ENCODE measurements at regions not wholly inside any gene's neighbourhood (a gene's known extent, or its start where the extent isn't known, plus 50 kb on each side); places are given as distances from the start of the nearest gene placed in this dataset.

GRCh38 chr1:30540611-30541192 is 182.7 kb downstream of the MATN1 start:
- 0 out of 2 replicates have a peak, but pooled peaks cover 4% of the 10 kb centered on the region for H3K9me3 Mint-ChIP-seq
- no peak overlapping the region for H3K4me3 Mint-ChIP-seq
- no peaks in the 10 kb centered on the region for H3K4me1 Mint-ChIP-seq (ENCODE audit: low read depth)
- no peak for DNase-seq
- TF ChIP-seq CTCF (IDR thresholded peaks at IDR 0.05) = no peak
- no peak overlapping the region for H3K27ac Mint-ChIP-seq
- H3K27me3 Mint-ChIP-seq (ENCODE audit: insufficient read depth) = peaks cover 4% of the 10 kb centered on the region; the same call in 1 of the 2 replicates
- no peaks in the 10 kb centered on the region for H3K36me3 Mint-ChIP-seq (ENCODE audit: low read depth)

GRCh38 chr1:30539884-30540283 is 183.5 kb downstream of the MATN1 start:
- no peak for DNase-seq
- no peak for TF ChIP-seq CTCF (IDR thresholded peaks at IDR 0.05)
- Mint-ChIP-seq H3K36me3 (ENCODE audit: low read depth) (no peaks in the 10 kb centered on the region), H3K27ac (no peak overlapping the region), H3K4me1 (ENCODE audit: low read depth) (no peaks in the 10 kb centered on the region), H3K9me3 (0 out of 2 replicates have a peak, but pooled peaks cover 4% of the 10 kb centered on the region), H3K27me3 (ENCODE audit: insufficient read depth) (peaks cover 4% of the 10 kb centered on the region; the same call in 1 of the 2 replicates), H3K4me3 (no peak overlapping the region)

GRCh38 chr1:30538993-30539867 is 184.2 kb downstream of the MATN1 start:
- no peak overlapping the region for H3K4me3 Mint-ChIP-seq
- peaks cover 2% of the 10 kb centered on the region; the same call in 1 of the 2 replicates for H3K27me3 Mint-ChIP-seq (ENCODE audit: insufficient read depth)
- H3K4me1 Mint-ChIP-seq (ENCODE audit: low read depth) = no peaks in the 10 kb centered on the region
- no peak for DNase-seq
- TF ChIP-seq CTCF (IDR thresholded peaks at IDR 0.05) = no peak
- H3K9me3 Mint-ChIP-seq = 0 out of 2 replicates have a peak, but pooled peaks cover 4% of the 10 kb centered on the region
- H3K36me3 Mint-ChIP-seq (ENCODE audit: low read depth) = no peaks in the 10 kb centered on the region
- H3K27ac Mint-ChIP-seq = no peak overlapping the region

- no peak for DNase-seq
- no peaks in the 10 kb centered on the region for H3K4me1 Mint-ChIP-seq (ENCODE audit: low read depth)
- H3K9me3 Mint-ChIP-seq = 0 out of 2 replicates have a peak, but pooled peaks cover 4% of the 10 kb centered on the region
- no peak overlapping the region for H3K4me3 Mint-ChIP-seq
- H3K27ac Mint-ChIP-seq = no peak overlapping the region
- H3K36me3 Mint-ChIP-seq (ENCODE audit: low read depth) = no peaks in the 10 kb centered on the region
- no peak for TF ChIP-seq CTCF (IDR thresholded peaks at IDR 0.05)
- peaks cover 2% of the 10 kb centered on the region; the same call in 1 of the 2 replicates for H3K27me3 Mint-ChIP-seq (ENCODE audit: insufficient read depth)
These were observed 185.0 kb downstream of the MATN1 start for GRCh38 chr1:30538226-30538992.

GRCh38 chr1:30537279-30537678 is 186.1 kb downstream of the MATN1 start:
- H3K9me3 Mint-ChIP-seq = 0 out of 2 replicates have a peak, but pooled peaks cover 4% of the 10 kb centered on the region
- no peaks in the 10 kb centered on the region for H3K4me1 Mint-ChIP-seq (ENCODE audit: low read depth)
- TF ChIP-seq CTCF (IDR thresholded peaks at IDR 0.05) = no peak
- DNase-seq = no peak
- no peaks in the 10 kb centered on the region for H3K36me3 Mint-ChIP-seq (ENCODE audit: low read depth)
- H3K4me3 Mint-ChIP-seq = no peak overlapping the region
- H3K27me3 Mint-ChIP-seq (ENCODE audit: insufficient read depth) = peaks cover 12% of the 10 kb centered on the region
- no peak overlapping the region for H3K27ac Mint-ChIP-seq

Measured in HFFc6 (cell line).